ENCODE measurements at regions not wholly inside any gene's neighbourhood (a gene's known extent, or its start where the extent isn't known, plus 50 kb on each side); places are given as distances from the start of the nearest gene placed in this dataset.

DNA sequence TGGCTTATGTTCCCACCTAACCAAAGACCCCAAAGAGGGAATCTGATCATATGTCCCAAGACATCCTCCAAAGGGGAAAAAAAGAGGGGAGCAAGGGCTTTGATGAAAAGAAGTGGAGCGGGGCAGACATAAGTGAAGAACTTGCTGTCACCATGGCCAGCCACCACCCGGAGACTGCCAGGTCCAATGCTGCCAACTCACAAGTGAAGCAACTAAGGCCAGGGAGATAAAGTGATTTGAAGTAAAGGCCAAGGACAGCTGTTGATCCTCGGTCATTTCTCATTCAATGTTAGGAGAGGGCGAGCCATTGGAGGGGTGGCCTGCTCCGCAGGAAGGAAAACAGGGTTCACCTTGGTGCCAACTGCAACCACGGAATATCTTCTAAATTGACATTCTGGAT lies 72.6 kb upstream of the C3orf80 start:
- Histone ChIP-seq H3K9me3 (ENCODE audit: control insufficient read depth, low read length) (no peaks in the 10 kb centered on the region), H3K4me1 (ENCODE audit: control insufficient read depth, insufficient read depth, low read length) (peaks cover 6% of the 10 kb centered on the region), H3K4me3 (ENCODE audit: low read length) (no peak overlapping the region), H3K9ac (ENCODE audit: low read length) (no peak overlapping the region), H3K27me3 (replicated peaks; ENCODE audit: control insufficient read depth, insufficient read depth, low read length) (peaks cover 4% of the 10 kb centered on the region), H3K36me3 (ENCODE audit: control insufficient read depth, insufficient read depth, low read length, severe bottlenecking) (no peaks in the 10 kb centered on the region)
- no peak for DNase-seq (ENCODE audit: low read depth)

DNA sequence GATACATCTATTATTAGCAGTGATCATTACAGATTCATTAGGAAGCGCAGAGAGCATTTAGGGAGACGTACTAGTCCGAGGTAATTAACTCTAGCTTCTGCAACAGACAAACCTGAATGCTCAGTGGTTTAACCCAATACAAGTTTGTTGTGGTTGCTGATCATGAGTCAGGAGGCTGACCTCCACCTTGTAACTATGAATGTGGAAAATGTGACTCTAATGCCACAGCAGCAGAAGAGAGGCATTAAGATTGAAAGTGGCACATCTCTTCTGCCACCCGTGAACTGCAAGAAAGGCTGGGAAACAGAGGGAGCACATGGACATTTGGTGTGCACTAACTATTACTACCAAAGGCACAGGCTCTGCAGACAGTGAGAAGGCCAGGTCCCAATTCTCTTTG lies 71.2 kb upstream of the C3orf80 start:
- Histone ChIP-seq H3K36me3 (ENCODE audit: control insufficient read depth, insufficient read depth, low read length, severe bottlenecking) (no peaks in the 10 kb centered on the region), H3K4me3 (ENCODE audit: low read length) (no peak overlapping the region), H3K9me3 (ENCODE audit: control insufficient read depth, low read length) (no peaks in the 10 kb centered on the region), H3K4me1 (ENCODE audit: control insufficient read depth, insufficient read depth, low read length) (peaks cover 6% of the 10 kb centered on the region), H3K9ac (ENCODE audit: low read length) (no peak overlapping the region), H3K27me3 (replicated peaks; ENCODE audit: control insufficient read depth, insufficient read depth, low read length) (peaks cover 4% of the 10 kb centered on the region)
- no peak for DNase-seq (ENCODE audit: low read depth)

DNA sequence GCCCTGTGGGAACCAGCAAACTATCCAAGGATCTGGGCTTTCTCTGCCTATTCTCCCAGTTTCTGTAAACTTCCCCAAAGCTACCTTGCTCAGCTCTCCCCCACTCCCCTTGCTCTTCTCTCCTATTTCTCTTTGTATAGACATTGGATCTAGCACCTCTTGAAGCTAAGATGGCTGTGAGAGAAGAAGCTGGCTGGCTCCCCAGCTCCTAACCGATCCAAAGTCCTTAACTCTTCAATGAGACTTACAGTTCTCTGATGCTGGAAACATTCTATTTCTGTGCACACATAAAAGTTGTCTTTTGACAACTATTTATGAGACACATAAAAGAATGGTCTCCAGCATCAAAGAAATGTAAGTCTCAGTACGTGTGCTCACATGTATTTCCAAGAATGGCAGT lies 70.6 kb upstream of the C3orf80 start:
- no peaks in the 10 kb centered on the region for H3K9me3 ChIP-seq (ENCODE audit: control insufficient read depth, low read length)
- H3K4me1 ChIP-seq (ENCODE audit: control insufficient read depth, insufficient read depth, low read length) = peaks cover 6% of the 10 kb centered on the region
- H3K27me3 ChIP-seq (replicated peaks; ENCODE audit: control insufficient read depth, insufficient read depth, low read length) = peaks cover 4% of the 10 kb centered on the region
- no peak overlapping the region for H3K4me3 ChIP-seq (ENCODE audit: low read length)
- no peak for DNase-seq (ENCODE audit: low read depth)
- H3K36me3 ChIP-seq (ENCODE audit: control insufficient read depth, insufficient read depth, low read length, severe bottlenecking) = no peaks in the 10 kb centered on the region
- H3K9ac ChIP-seq (ENCODE audit: low read length) = no peak overlapping the region

DNA sequence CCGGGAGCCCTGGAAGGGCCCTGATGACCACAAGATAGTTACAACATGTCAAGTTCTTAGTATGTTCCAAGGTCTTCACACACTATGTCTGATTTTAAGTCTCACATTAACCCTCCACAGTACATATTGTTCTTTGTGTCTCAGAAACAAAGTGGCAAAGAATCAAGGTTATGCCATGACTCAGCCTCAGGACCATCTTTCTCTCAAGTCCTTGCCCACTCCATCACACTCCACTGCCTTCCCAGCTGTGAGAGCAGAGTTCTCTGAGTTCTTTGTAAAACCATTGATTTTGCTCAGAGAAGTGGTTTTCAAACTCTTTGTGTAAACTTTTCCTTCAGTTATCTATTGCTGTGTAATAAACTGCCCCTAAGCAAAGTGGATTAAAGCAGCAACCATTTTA lies 67.9 kb upstream of the C3orf80 start:
- DNase-seq (ENCODE audit: low read depth) = no peak
- H3K9ac ChIP-seq (ENCODE audit: low read length) = no peak overlapping the region
- no peaks in the 10 kb centered on the region for H3K36me3 ChIP-seq (ENCODE audit: control insufficient read depth, insufficient read depth, low read length, severe bottlenecking)
- peaks cover 4% of the 10 kb centered on the region for H3K27me3 ChIP-seq (replicated peaks; ENCODE audit: control insufficient read depth, insufficient read depth, low read length)
- H3K4me3 ChIP-seq (ENCODE audit: low read length) = no peak overlapping the region
- H3K4me1 ChIP-seq (ENCODE audit: control insufficient read depth, insufficient read depth, low read length) = no peaks in the 10 kb centered on the region
- no peaks in the 10 kb centered on the region for H3K9me3 ChIP-seq (ENCODE audit: control insufficient read depth, low read length)

DNA sequence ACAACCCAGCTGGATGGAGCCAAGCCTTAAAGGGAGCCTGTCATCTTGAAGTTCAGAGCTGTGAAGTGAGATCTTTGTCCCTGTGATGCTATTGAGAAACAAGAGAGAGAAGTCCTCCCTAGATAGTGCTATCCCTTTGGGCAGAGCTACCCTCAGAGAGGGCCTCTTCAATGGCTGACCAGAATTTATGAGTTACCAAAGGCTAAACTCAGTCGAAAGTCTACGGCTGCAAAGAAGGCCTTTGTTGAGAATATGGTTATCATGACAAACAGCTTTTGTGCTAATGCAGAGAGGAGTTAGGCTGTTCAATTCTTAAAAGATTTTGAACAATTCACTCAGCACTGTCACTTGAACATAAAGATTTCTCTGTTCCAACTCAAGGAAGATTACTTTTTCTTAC lies 65.9 kb upstream of the C3orf80 start:
- no peak overlapping the region for H3K4me3 ChIP-seq (ENCODE audit: low read length)
- peaks cover 4% of the 10 kb centered on the region for H3K27me3 ChIP-seq (replicated peaks; ENCODE audit: control insufficient read depth, insufficient read depth, low read length)
- H3K4me1 ChIP-seq (ENCODE audit: control insufficient read depth, insufficient read depth, low read length) = no peaks in the 10 kb centered on the region
- no peak for DNase-seq (ENCODE audit: low read depth)
- H3K9me3 ChIP-seq (ENCODE audit: control insufficient read depth, low read length) = no peaks in the 10 kb centered on the region
- H3K9ac ChIP-seq (ENCODE audit: low read length) = no peak overlapping the region
- H3K36me3 ChIP-seq (ENCODE audit: control insufficient read depth, insufficient read depth, low read length, severe bottlenecking) = no peaks in the 10 kb centered on the region

DNA sequence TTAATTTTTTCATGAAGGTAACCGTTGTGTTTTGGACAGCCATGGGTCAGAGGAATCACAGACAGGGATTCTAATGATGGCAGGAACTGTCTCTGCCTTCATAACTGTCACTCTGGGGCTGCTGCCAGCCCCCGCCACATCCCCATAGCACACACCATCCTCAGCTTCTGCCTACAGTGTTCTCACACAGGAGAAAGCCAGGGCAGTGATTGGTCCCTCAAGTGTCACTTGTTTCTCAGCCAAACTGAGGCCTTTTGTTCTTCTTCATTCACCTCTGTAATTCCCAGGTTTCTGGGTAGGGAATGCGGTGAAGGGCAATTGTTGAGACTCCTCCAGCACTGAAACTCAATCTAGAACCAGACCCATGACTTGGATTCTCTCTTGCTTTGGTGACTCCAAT lies 65.4 kb upstream of the C3orf80 start:
- peaks cover 4% of the 10 kb centered on the region for H3K27me3 ChIP-seq (replicated peaks; ENCODE audit: control insufficient read depth, insufficient read depth, low read length)
- no peaks in the 10 kb centered on the region for H3K36me3 ChIP-seq (ENCODE audit: control insufficient read depth, insufficient read depth, low read length, severe bottlenecking)
- no peak overlapping the region for H3K4me3 ChIP-seq (ENCODE audit: low read length)
- no peak overlapping the region for H3K9ac ChIP-seq (ENCODE audit: low read length)
- no peak for DNase-seq (ENCODE audit: low read depth)
- H3K9me3 ChIP-seq (ENCODE audit: control insufficient read depth, low read length) = no peaks in the 10 kb centered on the region
- no peaks in the 10 kb centered on the region for H3K4me1 ChIP-seq (ENCODE audit: control insufficient read depth, insufficient read depth, low read length)

DNA sequence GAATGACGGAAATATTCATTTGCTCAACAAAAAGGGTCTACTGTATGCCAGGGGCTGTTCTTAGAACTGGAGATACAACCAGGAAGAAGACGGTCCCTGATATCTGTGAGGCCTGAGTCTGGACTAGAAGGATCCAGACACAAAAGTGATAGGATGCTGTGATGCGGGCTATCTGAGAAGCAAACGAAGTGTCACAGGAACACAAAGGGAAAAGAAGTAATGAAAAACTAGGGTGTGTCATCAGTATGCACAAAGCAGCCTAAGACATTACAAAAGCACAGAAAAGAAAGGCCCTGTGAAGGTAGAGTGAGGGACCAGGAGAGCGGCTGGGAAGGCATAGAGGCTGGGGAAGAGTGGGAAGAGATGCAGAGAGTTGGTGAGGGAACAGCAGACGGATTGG lies 63.3 kb upstream of the C3orf80 start:
- DNase-seq (ENCODE audit: low read depth) = no peak
- Histone ChIP-seq H3K36me3 (ENCODE audit: control insufficient read depth, insufficient read depth, low read length, severe bottlenecking) (no peaks in the 10 kb centered on the region), H3K4me1 (ENCODE audit: control insufficient read depth, insufficient read depth, low read length) (no peaks in the 10 kb centered on the region), H3K27me3 (replicated peaks; ENCODE audit: control insufficient read depth, insufficient read depth, low read length) (no peaks in the 10 kb centered on the region), H3K9me3 (ENCODE audit: control insufficient read depth, low read length) (no peaks in the 10 kb centered on the region), H3K9ac (ENCODE audit: low read length) (no peak overlapping the region), H3K4me3 (ENCODE audit: low read length) (no peak overlapping the region)

DNA sequence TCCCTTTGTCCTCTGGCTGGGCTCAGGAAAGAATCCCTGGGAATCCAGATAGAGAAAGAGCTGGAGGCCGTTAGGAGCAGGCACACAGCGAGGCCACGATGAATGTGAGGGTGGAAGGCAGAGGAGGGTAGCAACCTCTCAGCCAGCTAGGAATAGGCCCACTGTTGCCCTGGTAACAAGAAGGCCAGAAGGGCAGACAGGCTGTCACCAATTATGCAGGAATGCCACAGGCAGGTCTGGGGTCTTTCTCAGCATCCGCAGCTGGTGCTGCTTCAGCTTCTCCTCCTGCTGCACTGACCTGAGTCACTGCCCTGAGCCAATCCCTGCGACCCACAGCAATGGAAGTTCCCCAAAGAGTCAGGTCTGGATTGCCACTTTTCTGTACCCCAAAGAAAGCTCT lies 62.8 kb upstream of the C3orf80 start:
- H3K4me1 ChIP-seq (ENCODE audit: control insufficient read depth, insufficient read depth, low read length) = no peaks in the 10 kb centered on the region
- DNase-seq (ENCODE audit: low read depth) = no peak
- H3K27me3 ChIP-seq (replicated peaks; ENCODE audit: control insufficient read depth, insufficient read depth, low read length) = no peaks in the 10 kb centered on the region
- no peaks in the 10 kb centered on the region for H3K9me3 ChIP-seq (ENCODE audit: control insufficient read depth, low read length)
- no peaks in the 10 kb centered on the region for H3K36me3 ChIP-seq (ENCODE audit: control insufficient read depth, insufficient read depth, low read length, severe bottlenecking)
- H3K9ac ChIP-seq (ENCODE audit: low read length) = no peak overlapping the region
- H3K4me3 ChIP-seq (ENCODE audit: low read length) = no peak overlapping the region

DNA sequence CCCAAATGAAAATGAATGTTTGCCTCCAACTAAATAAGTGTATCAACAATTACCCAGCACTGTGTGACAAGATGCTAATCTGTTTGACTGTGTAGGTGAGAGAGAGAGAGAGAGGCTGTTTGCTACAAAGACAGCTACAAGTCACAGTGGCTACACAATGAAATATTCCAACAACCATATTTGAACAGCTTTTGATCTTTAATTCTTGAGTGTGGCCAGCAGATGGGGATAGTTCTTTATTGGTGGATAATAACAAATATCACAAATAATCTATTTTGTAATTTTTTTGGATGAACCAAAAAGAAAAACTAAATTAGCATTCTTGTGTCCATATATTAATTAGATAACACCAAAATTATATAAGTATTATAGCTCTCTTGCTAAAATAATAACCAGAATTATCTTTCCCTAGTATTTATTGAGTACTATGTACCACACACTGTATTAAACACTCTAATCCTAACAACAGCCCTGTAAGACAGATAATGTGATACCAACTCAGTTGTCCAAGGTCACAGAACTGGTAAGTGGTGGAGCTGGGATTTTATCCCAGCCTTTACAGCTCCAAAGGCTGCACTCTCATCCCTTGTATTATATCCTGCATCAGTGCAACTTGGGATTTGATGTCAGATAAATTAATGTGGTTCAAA lies 61.9 kb upstream of the C3orf80 start:
- Histone ChIP-seq H3K36me3 (ENCODE audit: control insufficient read depth, insufficient read depth, low read length, severe bottlenecking) (no peaks in the 10 kb centered on the region), H3K4me3 (ENCODE audit: low read length) (no peak overlapping the region), H3K9ac (ENCODE audit: low read length) (no peak overlapping the region), H3K27me3 (replicated peaks; ENCODE audit: control insufficient read depth, insufficient read depth, low read length) (no peaks in the 10 kb centered on the region), H3K9me3 (ENCODE audit: control insufficient read depth, low read length) (no peaks in the 10 kb centered on the region), H3K4me1 (ENCODE audit: control insufficient read depth, insufficient read depth, low read length) (no peaks in the 10 kb centered on the region)
- DNase-seq (ENCODE audit: low read depth) = peak; percentile 75

DNA sequence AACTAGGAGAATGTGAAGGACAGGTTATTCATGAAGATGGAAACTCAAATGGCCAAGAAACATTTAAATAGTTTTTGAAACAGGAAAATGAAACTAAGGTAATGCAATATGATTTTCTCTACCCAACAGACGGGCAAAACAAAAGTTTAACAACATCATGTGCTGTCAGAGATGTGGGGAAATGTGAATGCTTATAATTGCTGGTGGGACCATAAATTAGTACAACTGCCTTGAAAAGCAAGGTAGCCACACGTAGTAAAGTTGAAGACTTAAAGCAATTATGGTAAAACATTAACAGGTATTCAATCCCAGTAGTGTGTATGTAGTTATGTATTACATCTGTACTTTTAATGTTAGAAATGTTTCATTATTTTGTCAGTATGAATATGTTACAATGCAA lies 57.0 kb upstream of the C3orf80 start:
- Histone ChIP-seq H3K27me3 (replicated peaks; ENCODE audit: control insufficient read depth, insufficient read depth, low read length) (no peaks in the 10 kb centered on the region), H3K36me3 (ENCODE audit: control insufficient read depth, insufficient read depth, low read length, severe bottlenecking) (no peaks in the 10 kb centered on the region), H3K9me3 (ENCODE audit: control insufficient read depth, low read length) (no peaks in the 10 kb centered on the region), H3K4me3 (ENCODE audit: low read length) (no peak overlapping the region), H3K4me1 (ENCODE audit: control insufficient read depth, insufficient read depth, low read length) (peaks cover 9% of the 10 kb centered on the region), H3K9ac (ENCODE audit: low read length) (no peak overlapping the region)
- DNase-seq (ENCODE audit: low read depth) = no peak

DNA sequence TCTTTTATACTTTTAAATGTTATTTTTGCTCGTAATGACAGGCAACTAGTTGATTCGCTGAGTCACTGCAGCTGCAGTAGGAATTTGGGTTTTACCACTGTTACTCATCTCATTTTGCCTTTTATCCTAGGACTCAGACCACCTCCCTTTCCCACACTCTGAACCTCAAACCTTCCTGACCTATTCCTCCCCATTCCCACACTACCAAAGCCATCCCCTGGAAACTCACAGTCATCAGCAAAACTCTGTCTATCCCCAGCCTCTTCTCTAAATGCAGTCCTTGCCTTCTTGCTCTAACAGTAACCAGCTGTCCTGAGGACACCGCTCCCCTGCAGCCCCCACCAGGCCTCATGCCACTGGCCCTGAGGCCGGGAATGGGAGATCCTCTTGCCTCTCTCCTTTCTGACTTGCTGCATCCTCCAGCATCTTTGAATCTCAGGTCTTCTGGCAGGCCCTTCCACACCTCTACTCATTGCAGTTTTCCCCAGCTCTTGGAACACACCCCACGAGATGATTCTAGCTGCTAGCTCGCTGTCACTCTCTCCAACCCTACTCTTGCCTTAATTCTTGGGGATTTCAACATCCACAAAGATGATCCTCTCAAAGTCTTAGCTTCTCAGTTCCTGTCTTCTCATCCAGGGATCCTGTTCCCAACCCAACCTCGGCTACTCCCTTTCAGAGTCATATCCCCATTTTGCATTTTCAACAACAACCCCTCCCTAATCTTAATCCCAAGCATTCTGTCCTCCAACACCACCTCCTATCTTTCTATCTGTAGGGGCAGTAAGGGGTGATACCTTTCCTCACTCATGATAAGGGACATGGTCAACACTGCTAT lies 55.9 kb upstream of the C3orf80 start:
- Histone ChIP-seq H3K27me3 (replicated peaks; ENCODE audit: control insufficient read depth, insufficient read depth, low read length) (no peaks in the 10 kb centered on the region), H3K36me3 (ENCODE audit: control insufficient read depth, insufficient read depth, low read length, severe bottlenecking) (no peaks in the 10 kb centered on the region), H3K9me3 (ENCODE audit: control insufficient read depth, low read length) (no peaks in the 10 kb centered on the region), H3K4me3 (ENCODE audit: low read length) (no peak overlapping the region), H3K4me1 (ENCODE audit: control insufficient read depth, insufficient read depth, low read length) (peaks cover 9% of the 10 kb centered on the region), H3K9ac (ENCODE audit: low read length) (no peak overlapping the region)
- peak; percentile 71 for DNase-seq (ENCODE audit: low read depth)

All from adipocyte (in vitro differentiated cells).